Renal cortex interstitium (tissue), 11 donors: ENCODE measurements at regions not wholly inside any gene's neighbourhood (a gene's known extent, or its start where the extent isn't known, plus 50 kb on each side); places are given as distances from the start of the nearest gene placed in this dataset.

Experiments
- DNase-seq, 11 donors: peaks; one replicate each; pipeline ENCODE4 v3.0.0-alpha.2; 2013; ENCODE audit warnings: low read depth in 9 of 11, low spot score in 4 of 11; ENCODE audit errors: extremely low read depth in 1 of 11

- no peak for DNase-seq
These were observed 291.2 kb downstream of the CBLN4 start for GRCh38 chr20:55714082-55714481.

DNA sequence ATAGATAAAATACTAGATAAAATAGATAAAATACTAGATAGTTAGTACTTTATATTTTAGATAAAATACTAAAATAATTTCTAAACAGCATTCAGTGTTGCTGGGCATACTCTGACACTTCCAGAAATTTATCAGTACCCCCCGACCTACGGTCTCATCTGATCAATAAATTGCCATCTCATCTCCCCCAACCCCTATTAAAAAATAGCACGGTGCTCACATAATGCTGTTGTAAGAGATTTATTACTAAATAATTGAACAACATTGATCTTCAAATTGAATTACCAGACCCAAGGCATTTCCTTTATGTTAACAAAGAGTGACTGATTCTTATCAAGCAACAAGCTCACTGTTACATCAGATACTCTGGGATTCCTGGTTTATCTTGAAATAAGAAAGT is 300.9 kb downstream of the CBLN4 start:
- DNase-seq, result no peak

DNA sequence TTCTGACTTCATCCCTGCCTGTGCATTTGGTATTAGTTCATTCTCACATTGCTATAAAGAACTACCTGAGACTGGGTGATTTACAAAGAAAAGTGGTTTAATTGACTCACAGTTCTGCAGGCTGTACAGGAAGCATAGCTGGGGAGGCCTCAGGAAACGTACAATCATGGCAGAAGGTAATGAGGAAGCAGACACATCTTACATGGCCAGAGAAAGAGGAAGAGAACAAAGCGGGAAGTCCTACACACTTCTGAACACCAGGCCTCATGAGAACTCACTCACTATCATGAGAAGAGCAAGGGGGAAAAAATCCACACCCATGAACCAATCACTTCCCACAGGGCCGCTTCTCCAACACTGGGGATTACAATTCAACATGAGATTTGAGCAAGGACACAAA is 303.9 kb downstream of the CBLN4 start:
- no peak for DNase-seq

- peak in 1 of 11 donors; percentile 18 for DNase-seq
These were observed 308.8 kb downstream of the CBLN4 start for GRCh38 chr20:55696520-55696919.

- no peak for DNase-seq
These were observed 311.7 kb downstream of the CBLN4 start for GRCh38 chr20:55693641-55694040.

- no peak for DNase-seq
These were observed 319.5 kb downstream of the CBLN4 start for GRCh38 chr20:55685841-55686240.

GRCh38 chr20:55685425-55685824 is 319.9 kb downstream of the CBLN4 start:
- DNase-seq, result no peak

- peak in 5 of 11 donors; percentile 26 to 59 (median 53) for DNase-seq
These were observed 320.7 kb downstream of the CBLN4 start for GRCh38 chr20:55684578-55684977.

GRCh38 chr20:55678970-55679667 is 326.2 kb downstream of the CBLN4 start:
- no peak for DNase-seq

GRCh38 chr20:55678126-55678525 is 327.2 kb downstream of the CBLN4 start:
- DNase-seq, result no peak

GRCh38 chr20:55677011-55677410 is 328.3 kb downstream of the CBLN4 start:
- no peak for DNase-seq

GRCh38 chr20:55676097-55676496 is 329.2 kb downstream of the CBLN4 start:
- DNase-seq, result no peak

DNA sequence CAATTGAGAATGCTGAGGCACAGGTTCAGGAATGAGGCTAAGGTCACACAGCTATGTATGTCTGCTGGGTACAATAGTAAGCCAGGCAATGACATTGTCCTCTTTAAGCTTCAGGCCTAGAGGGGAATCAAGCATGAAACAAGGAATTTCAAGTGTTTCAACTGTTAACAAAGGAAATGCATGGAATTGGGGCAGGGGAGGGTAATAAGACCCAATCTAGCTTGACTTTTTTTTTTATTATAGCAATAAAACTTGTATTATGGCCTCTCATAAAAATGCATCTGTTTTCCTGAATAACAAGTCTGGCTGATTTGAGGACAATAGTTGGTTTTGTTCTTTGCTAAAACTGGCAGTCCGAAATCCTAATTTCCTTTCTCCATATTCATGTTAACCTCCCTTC is 336.7 kb downstream of the CBLN4 start:
- peak in 3 of 11 donors; percentile 23 to 36 (median 31) for DNase-seq

DNA sequence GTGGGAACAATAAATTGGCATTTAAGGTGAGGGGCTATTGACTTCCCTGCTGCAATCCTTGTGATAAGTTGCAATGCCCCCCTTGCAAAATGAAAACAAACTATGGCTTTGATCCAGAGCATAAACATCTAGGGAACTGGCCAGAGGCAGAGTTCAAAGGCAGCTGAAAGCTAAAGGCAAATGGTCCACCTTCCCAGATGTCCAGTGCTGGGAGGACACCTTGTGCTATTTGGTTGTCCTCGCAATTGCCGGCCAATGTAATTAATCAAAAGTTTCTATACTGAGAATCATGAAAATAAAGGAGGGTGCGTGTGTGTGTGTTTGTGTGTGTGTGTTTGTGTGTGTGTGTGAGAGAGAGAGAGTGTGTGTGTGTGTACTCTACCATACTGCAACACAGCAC is 337.4 kb downstream of the CBLN4 start:
- DNase-seq, result peak in 1 of 11 donors; percentile 13

- no peak for DNase-seq
These were observed 338.3 kb downstream of the CBLN4 start for GRCh38 chr20:55667024-55667423.

DNA sequence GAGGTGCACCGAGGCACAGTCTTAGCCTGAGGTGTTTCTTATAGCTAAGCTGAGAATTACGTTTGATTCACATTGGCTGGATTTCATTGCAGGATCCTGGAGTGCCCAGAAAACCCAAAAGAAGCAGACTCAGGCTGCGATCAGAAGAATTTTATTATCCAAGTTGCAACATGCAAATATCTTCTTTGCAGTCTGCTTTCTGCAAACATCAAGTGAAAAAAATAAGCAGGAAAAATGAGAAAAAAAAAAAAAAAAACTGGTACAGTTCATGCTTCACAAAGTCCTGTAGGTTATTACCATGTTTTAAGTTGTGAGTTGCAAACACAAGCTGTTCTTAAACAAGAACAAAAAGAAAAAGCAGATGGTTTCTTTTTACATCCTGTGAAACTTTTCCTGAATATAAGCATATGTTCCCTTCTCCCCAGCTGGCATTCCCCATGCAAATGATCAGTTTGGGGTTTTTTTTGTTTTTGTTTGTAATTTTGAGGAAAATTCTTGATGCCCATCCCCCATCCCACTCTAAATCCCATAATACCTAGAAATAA is 349.0 kb downstream of the CBLN4 start:
- DNase-seq, result no peak

GRCh38 chr20:55650657-55651360 is 354.5 kb downstream of the CBLN4 start:
- DNase-seq, result no peak

DNA sequence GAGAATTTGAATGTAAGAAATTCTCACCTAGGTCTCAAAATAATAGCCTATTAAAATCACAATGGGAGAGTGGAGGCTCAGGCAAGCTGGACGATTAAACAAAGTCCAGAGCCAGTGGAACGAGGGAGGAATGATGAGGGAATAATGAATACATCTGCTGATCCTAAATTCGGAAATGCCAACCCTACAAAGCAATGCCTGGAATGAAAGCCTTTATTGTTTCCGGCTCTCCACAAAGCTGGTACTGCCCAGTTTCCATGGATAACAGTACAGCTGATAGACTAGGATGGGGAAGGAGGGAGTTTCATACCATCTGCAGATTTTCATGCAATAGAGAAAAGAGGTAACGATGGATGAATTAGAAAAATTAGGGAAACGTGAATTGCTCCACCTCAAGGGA is 356.1 kb downstream of the CBLN4 start:
- DNase-seq, result no peak

DNA sequence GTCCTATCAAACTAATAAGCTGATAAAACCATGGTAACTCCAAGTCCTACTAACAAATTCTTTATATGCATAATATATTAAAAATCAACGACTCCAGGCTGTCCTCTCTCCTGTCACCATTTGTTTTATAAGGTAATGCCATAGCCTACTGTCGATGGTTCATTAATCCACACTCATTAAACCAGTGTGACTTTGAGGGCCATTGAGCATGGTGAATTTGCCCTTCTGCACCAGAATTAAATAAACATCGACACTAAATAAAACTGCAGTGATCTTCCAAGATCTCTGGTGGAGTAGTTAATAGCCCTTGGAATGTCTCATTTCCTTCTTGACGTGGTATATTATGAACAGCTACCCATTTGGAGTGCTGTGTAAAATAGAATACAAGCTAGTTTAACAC is 358.5 kb downstream of the CBLN4 start:
- DNase-seq, result peak in 4 of 11 donors; percentile 20 to 49 (median 45)

GRCh38 chr20:55641497-55641896 is 363.8 kb downstream of the CBLN4 start:
- DNase-seq, result no peak
